ENCODE measurements at regions not wholly inside any gene's neighbourhood (a gene's known extent, or its start where the extent isn't known, plus 50 kb on each side); places are given as distances from the start of the nearest gene placed in this dataset.

DNA sequence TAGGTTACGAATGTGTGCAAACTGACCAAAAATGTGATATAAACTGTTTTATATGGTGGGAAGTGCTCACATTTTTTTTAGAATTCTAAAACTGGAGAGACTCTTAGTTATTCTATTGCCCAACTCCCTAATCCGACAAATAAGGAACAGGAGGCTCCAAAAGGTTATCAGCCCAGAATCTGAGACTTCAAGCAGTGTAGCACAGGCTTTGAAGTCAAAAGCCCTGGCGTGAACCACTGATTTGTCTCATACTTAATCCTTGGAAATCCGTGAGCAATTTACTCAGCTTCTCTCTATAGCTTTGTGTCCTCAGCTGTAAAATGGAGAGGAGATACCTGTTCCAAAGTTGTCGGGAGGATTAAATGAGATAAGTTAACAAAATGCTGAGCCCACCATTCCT, 368.8 kb upstream of the SASH1 start:
- no peak overlapping the region for H3K4me3 Mint-ChIP-seq
- no peak overlapping the region for H3K4me3 ChIP-seq (ENCODE audit: low read length)
- H3K9ac ChIP-seq (ENCODE audit: extremely low read depth, low read length, poor library complexity, severe bottlenecking) = no peak overlapping the region
- peaks cover 11% of the 10 kb centered on the region for H3K4me1 ChIP-seq (ENCODE audit: control insufficient read depth, insufficient read depth, low read length)
- TF ChIP-seq, protein P1, sequence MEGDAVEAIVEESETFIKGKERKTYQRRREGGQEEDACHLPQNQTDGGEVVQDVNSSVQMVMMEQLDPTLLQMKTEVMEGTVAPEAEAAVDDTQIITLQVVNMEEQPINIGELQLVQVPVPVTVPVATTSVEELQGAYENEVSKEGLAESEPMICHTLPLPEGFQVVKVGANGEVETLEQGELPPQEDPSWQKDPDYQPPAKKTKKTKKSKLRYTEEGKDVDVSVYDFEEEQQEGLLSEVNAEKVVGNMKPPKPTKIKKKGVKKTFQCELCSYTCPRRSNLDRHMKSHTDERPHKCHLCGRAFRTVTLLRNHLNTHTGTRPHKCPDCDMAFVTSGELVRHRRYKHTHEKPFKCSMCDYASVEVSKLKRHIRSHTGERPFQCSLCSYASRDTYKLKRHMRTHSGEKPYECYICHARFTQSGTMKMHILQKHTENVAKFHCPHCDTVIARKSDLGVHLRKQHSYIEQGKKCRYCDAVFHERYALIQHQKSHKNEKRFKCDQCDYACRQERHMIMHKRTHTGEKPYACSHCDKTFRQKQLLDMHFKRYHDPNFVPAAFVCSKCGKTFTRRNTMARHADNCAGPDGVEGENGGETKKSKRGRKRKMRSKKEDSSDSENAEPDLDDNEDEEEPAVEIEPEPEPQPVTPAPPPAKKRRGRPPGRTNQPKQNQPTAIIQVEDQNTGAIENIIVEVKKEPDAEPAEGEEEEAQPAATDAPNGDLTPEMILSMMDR (conservative IDR thresholded peaks at IDR 0.05) = no peak
- no peaks in the 10 kb centered on the region for H3K9me3 Mint-ChIP-seq
- DNase-seq = no peak
- H3K27me3 ChIP-seq (ENCODE audit: control insufficient read depth, insufficient read depth, low read length, poor library complexity, severe bottlenecking) = no peaks in the 10 kb centered on the region
- H3K27ac Mint-ChIP-seq = no peak overlapping the region
- H3K4me1 Mint-ChIP-seq = peaks cover 14% of the 10 kb centered on the region
- H3K27ac ChIP-seq (ENCODE audit: low read depth, low read length) = no peak overlapping the region
- H3K36me3 Mint-ChIP-seq (ENCODE audit: low read depth) = no peaks in the 10 kb centered on the region
- 72 to 83% methylated on average over 3 to 5 of the region's 5 CpGs for WGBS, 2 experiments (ENCODE audit: insufficient coverage in 1 of 2, insufficient read length in 1 of 2)
- H3K36me3 ChIP-seq (ENCODE audit: control insufficient read depth, insufficient read depth, low read length) = no peaks in the 10 kb centered on the region
- H3K27me3 Mint-ChIP-seq (ENCODE audit: insufficient read depth) = no peaks in the 10 kb centered on the region
- peaks cover 7% of the 10 kb centered on the region for H3K9me3 ChIP-seq (ENCODE audit: control insufficient read depth, low read length)

DNA sequence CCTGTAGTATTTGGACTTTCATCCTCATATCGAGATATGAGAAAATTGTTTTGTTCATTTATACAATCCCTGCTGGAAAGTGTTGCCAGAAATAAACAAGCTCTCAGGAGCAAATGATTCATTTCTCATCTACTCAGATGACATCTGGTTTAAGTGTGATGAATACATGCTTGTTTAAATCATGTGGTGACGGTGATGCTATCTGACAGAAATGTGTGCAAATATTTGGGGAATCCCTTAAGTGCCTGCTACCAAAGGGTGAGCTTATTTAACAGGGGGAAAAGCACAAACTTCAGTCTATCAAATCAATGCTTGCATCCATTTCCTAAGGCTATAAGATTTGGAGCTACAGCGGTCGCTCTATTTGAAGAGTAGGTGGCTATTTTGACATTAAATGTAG, 368.3 kb upstream of the SASH1 start:
- Mint-ChIP-seq H3K4me1 (peaks cover 14% of the 10 kb centered on the region), H3K36me3 (ENCODE audit: low read depth) (no peaks in the 10 kb centered on the region), H3K27me3 (ENCODE audit: insufficient read depth) (no peaks in the 10 kb centered on the region), H3K4me3 (no peak overlapping the region), H3K9me3 (no peaks in the 10 kb centered on the region), H3K27ac (no peak overlapping the region)
- WGBS, 2 experiments (ENCODE audit: insufficient coverage in 1 of 2, insufficient read length in 1 of 2) = 94 to 96% methylated on average over 4 of the region's 4 CpGs
- no peak overlapping the region for H3K4me3 ChIP-seq (ENCODE audit: low read length)
- TF ChIP-seq, protein P1 (conservative IDR thresholded peaks at IDR 0.05) = no peak
- DNase-seq = no peak
- H3K4me1 ChIP-seq (ENCODE audit: control insufficient read depth, insufficient read depth, low read length) = peaks cover 11% of the 10 kb centered on the region
- no peak overlapping the region for H3K27ac ChIP-seq (ENCODE audit: low read depth, low read length)
- H3K9me3 ChIP-seq (ENCODE audit: control insufficient read depth, low read length) = peaks cover 7% of the 10 kb centered on the region
- no peaks in the 10 kb centered on the region for H3K36me3 ChIP-seq (ENCODE audit: control insufficient read depth, insufficient read depth, low read length)
- H3K9ac ChIP-seq (ENCODE audit: extremely low read depth, low read length, poor library complexity, severe bottlenecking) = no peak overlapping the region
- no peaks in the 10 kb centered on the region for H3K27me3 ChIP-seq (ENCODE audit: control insufficient read depth, insufficient read depth, low read length, poor library complexity, severe bottlenecking)

DNA sequence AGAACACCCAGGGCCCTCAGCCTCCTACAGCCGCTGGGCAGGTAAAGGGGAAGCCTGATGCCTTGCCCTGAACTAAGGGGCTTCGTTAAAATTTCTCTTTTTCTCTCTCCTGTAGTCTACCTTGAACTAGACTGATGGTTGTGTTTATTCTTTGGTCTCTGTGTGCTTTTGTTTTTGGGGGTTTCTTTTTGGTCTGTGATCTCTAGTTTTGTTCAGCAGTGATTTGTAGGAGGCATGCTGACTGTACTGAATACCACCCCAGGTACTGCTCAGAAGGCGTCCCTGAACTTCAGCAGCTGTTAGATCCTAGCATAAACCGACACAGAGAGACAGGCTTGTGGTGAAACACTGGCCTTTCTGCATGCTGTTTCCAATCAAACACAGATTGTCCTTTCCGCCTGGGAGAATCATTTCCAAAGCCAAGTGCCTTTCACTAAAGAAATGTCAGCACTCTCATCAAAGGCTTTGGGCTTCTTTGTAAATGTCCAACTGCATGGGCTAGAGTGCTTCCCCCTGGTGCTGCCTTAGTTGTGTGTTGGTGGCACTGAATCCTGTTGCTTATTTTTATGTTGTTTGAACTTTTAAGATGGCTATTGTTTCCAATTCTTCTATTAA, 364.7 kb upstream of the SASH1 start:
- Histone ChIP-seq H3K4me1 (ENCODE audit: control insufficient read depth, insufficient read depth, low read length) (peaks cover 11% of the 10 kb centered on the region), H3K9ac (ENCODE audit: extremely low read depth, low read length, poor library complexity, severe bottlenecking) (no peak overlapping the region), H3K27me3 (ENCODE audit: control insufficient read depth, insufficient read depth, low read length, poor library complexity, severe bottlenecking) (no peaks in the 10 kb centered on the region), H3K27ac (ENCODE audit: low read depth, low read length) (no peak overlapping the region), H3K4me3 (ENCODE audit: low read length) (no peak overlapping the region), H3K9me3 (ENCODE audit: control insufficient read depth, low read length) (no peaks in the 10 kb centered on the region), H3K36me3 (ENCODE audit: control insufficient read depth, insufficient read depth, low read length) (no peaks in the 10 kb centered on the region)
- TF ChIP-seq, protein P1 (conservative IDR thresholded peaks at IDR 0.05) = no peak
- no peak for DNase-seq
- H3K9me3 Mint-ChIP-seq = no peaks in the 10 kb centered on the region
- H3K27me3 Mint-ChIP-seq (ENCODE audit: insufficient read depth) = no peaks in the 10 kb centered on the region
- H3K4me1 Mint-ChIP-seq = peaks cover 14% of the 10 kb centered on the region
- no peak overlapping the region for H3K4me3 Mint-ChIP-seq
- no peak overlapping the region for H3K27ac Mint-ChIP-seq
- no peaks in the 10 kb centered on the region for H3K36me3 Mint-ChIP-seq (ENCODE audit: low read depth)
- 86 to 92% methylated on average over 4 to 5 of the region's 5 CpGs for WGBS, 2 experiments (ENCODE audit: insufficient coverage in 1 of 2, insufficient read length in 1 of 2)

Data from endodermal cell (in vitro differentiated cells).